NT2/D1 (cell line): ENCODE measurements at regions not wholly inside any gene's neighbourhood (a gene's known extent, or its start where the extent isn't known, plus 50 kb on each side); places are given as distances from the start of the nearest gene placed in this dataset.

Source experiments
- DNase-seq: peaks from one replicate; pipeline ENCODE4 v3.0.0-alpha.2; 2011; ENCODE audit warnings: low read depth, low spot score
- H3K27me3 ChIP-seq: 2 replicates; pipeline ENCODE4 v1.6.0; 2011; ENCODE audit warnings: mild to moderate bottlenecking; ENCODE audit not compliant: insufficient read length, insufficient read depth
- H3K36me3 ChIP-seq: 2 replicates; pipeline ENCODE4 v1.6.1; 2011; ENCODE audit warnings: mild to moderate bottlenecking, low read length, mixed read lengths; ENCODE audit not compliant: insufficient read depth, insufficient read length
- H3K4me1 ChIP-seq: 2 replicates; pipeline ENCODE4 v1.5.1; 2011; ENCODE audit not compliant: insufficient read depth, insufficient read length
- H3K4me3 ChIP-seq: 2 replicates; pipeline ENCODE4 v1.5.1; 2011; ENCODE audit warnings: low read depth; ENCODE audit not compliant: insufficient read length
- H3K9ac ChIP-seq: 2 replicates; pipeline ENCODE4 v1.6.0; 2011; ENCODE audit warnings: low read depth; ENCODE audit not compliant: insufficient read length
- H3K9me3 ChIP-seq: 2 replicates; pipeline ENCODE4 v1.5.1; 2011; ENCODE audit warnings: mild to moderate bottlenecking, low read length; ENCODE audit not compliant: insufficient read depth
- SUZ12 ChIP-seq: IDR thresholded peaks from 2 replicates; pipeline ENCODE4 v1.6.1; 2011; ENCODE audit not compliant: insufficient read length, insufficient read depth; ENCODE audit errors: extremely low read depth
- YY1 ChIP-seq: IDR thresholded peaks from 2 replicates; pipeline ENCODE4 v1.6.1; 2011; ENCODE audit not compliant: insufficient read length, insufficient read depth
- ZNF274 ChIP-seq: IDR thresholded peaks from 2 replicates; pipeline ENCODE4 v1.6.1; 2011; ENCODE audit warnings: mild to moderate bottlenecking, low read depth, low read length

DNA sequence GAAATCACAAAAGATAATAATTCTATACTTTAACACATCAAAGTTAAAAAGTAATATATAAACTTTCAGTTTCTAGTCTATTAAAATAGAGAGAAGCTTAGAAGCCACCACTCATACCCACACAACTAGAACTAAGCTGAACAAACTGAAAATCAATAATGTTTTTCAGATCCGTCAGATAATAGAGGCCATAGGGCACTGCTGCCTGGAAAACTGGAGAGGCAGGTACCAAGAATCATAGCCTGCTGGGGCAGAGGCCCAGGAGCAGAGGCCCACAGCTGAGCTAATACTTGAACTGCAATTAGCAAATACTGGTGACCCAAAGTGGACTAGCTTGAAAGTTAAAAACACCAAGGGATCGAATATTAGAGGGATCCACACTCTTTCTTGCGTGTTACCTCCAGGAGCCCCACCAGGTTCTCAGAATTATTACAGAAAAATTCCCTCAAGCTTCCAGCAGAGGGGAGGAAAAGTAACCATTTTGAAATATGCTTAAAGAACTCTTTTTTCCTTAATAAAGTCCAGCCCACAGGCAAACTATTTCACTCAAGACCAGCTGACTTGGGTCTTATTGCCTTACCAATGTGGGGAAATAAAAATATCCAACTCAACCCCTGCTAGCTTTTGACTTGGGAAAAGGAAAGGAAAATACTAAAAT is 774.1 kb upstream of the IGFBP3 start:
- DNase-seq: no peak
- H3K36me3 ChIP-seq: no peaks in the 10 kb centered on the region
- H3K4me1 ChIP-seq: no peaks in the 10 kb centered on the region
- no peak overlapping the region for H3K9ac ChIP-seq
- TF ChIP-seq SUZ12 (no peak), ZNF274 (no peak)
- no peaks in the 10 kb centered on the region for H3K9me3 ChIP-seq
- H3K4me3 ChIP-seq: no peak overlapping the region
- H3K27me3 ChIP-seq: no peaks in the 10 kb centered on the region

DNA sequence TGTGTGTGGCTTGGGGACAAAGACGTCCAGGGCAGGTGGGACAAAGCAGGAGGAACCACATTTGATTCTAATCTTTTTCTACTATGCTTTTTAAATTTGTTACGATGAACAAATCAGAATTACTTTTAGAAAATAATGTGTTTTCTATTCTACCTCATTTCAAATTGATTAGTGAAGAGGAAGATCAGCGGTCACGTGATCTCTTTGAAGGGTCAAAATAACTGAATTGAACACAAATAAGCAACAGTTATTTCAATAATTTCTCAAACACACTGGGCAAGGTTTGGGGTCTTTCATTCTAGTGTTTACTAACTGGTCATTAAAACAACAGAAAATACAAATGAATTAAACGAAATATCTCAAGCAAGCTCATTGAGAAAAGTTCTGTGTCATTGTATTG is 773.0 kb upstream of the IGFBP3 start:
- Histone ChIP-seq H3K9me3 (no peaks in the 10 kb centered on the region), H3K36me3 (no peaks in the 10 kb centered on the region), H3K4me1 (no peaks in the 10 kb centered on the region), H3K27me3 (no peaks in the 10 kb centered on the region), H3K9ac (no peak overlapping the region), H3K4me3 (no peak overlapping the region)
- TF ChIP-seq YY1 (no peak), ZNF274 (no peak), SUZ12 (no peak)
- no peak for DNase-seq

GRCh38 chr7:46687203-46687602 is 766.1 kb upstream of the IGFBP3 start:
- TF ChIP-seq SUZ12 (no peak), YY1 (no peak), ZNF274 (no peak)
- H3K9ac ChIP-seq: no peak overlapping the region
- H3K27me3 ChIP-seq: no peaks in the 10 kb centered on the region
- H3K36me3 ChIP-seq: no peaks in the 10 kb centered on the region
- H3K4me1 ChIP-seq: no peaks in the 10 kb centered on the region
- no peak for DNase-seq
- H3K9me3 ChIP-seq: no peaks in the 10 kb centered on the region
- no peak overlapping the region for H3K4me3 ChIP-seq

GRCh38 chr7:46685051-46685450 is 764.0 kb upstream of the IGFBP3 start:
- Histone ChIP-seq H3K4me3 (no peak overlapping the region), H3K27me3 (no peaks in the 10 kb centered on the region), H3K4me1 (no peaks in the 10 kb centered on the region), H3K9ac (no peak overlapping the region), H3K9me3 (no peaks in the 10 kb centered on the region), H3K36me3 (no peaks in the 10 kb centered on the region)
- TF ChIP-seq ZNF274 (no peak), SUZ12 (no peak), YY1 (no peak)
- no peak for DNase-seq

DNA sequence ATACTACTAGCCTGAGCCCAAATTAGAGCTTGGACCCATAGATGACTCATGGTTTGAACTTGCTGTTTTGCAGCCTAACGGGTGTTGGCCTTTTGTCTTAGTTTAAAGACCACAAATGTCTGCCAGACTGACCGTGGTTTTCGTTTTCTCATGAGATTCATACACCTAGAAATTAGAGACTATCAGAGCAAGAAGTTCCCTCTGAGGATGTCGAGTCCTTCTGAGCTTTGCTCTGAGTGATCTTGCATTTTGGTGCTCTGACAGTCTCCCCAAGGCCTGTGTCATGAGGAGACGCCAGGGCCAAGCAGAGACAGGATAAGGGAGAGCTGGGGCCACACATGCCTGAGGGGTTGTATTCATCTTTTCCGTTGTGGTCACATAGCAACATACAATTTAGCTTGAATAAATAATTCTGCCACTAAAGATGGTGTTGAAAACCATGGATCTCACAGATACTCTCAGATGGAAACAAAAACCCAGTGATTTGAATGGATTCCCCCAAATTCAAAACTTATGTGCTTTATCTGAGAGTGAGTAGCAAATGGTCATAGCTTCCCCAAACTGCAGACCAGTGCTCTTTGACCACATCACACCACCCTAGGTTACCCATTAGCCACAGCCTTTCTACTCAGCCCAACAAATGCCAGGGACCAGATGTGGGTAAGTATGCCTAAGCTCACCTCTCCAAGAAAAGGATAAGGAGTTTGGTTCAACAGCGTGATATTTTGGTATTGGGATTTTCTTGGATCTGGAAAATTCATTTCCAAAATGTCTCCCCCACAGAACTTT is 762.0 kb upstream of the IGFBP3 start:
- no peak overlapping the region for H3K9ac ChIP-seq
- H3K4me3 ChIP-seq: no peak overlapping the region
- H3K9me3 ChIP-seq: peaks cover 3% of the 10 kb centered on the region; the same call in 1 of the 2 replicates
- no peaks in the 10 kb centered on the region for H3K4me1 ChIP-seq
- no peak for DNase-seq
- no peaks in the 10 kb centered on the region for H3K27me3 ChIP-seq
- H3K36me3 ChIP-seq: no peaks in the 10 kb centered on the region
- no peak for TF ChIP-seq YY1
- no peak for TF ChIP-seq SUZ12
- TF ChIP-seq ZNF274: no peak

DNA sequence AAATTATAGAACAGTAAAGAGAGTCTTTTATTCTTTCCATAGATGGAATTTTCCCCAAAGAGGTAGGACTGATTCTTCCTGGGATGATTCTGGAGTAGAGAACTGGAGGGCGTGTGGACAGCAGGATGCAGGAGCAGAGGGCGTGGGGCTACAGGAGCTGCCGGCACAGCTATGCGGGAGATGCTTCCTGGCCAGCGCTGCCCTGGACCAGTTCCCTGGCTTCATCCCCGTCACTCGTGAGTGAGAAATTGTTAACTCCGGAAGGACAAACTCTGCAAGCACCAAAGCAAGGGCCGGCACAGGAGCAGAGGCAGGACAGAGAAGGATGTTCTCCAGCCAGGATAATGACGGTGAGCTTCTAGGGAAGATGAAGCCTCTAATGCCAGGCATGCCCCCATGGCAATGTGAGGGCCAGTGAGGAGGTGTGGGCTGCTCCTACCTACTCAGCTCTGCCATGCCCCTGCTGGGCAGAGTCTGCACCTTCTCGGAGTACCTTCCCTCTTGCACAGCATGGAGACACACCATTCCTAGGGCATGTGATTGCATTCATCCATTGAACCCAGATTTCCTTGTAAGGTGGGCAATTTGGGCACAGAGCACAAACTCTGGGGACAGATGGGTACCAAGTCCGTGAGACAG is 760.9 kb upstream of the IGFBP3 start:
- Histone ChIP-seq H3K4me1 (no peaks in the 10 kb centered on the region), H3K36me3 (no peaks in the 10 kb centered on the region), H3K9me3 (peaks cover 11% of the 10 kb centered on the region; the same call in 1 of the 2 replicates), H3K27me3 (no peaks in the 10 kb centered on the region), H3K9ac (no peak overlapping the region), H3K4me3 (no peak overlapping the region)
- DNase-seq: no peak
- TF ChIP-seq YY1 (no peak), SUZ12 (no peak), ZNF274 (no peak)

- no peaks in the 10 kb centered on the region for H3K36me3 ChIP-seq
- H3K4me1 ChIP-seq: no peaks in the 10 kb centered on the region
- H3K4me3 ChIP-seq: no peak overlapping the region
- H3K27me3 ChIP-seq: no peaks in the 10 kb centered on the region
- peaks cover 11% of the 10 kb centered on the region; the same call in 1 of the 2 replicates for H3K9me3 ChIP-seq
- TF ChIP-seq ZNF274: no peak
- no peak overlapping the region for H3K9ac ChIP-seq
- DNase-seq: no peak
Measured at GRCh38 chr7:46680147-46680546, 759.1 kb upstream of the IGFBP3 start.
